GM21360 (cell line): ENCODE measurements at regions not wholly inside any gene's neighbourhood (a gene's known extent, or its start where the extent isn't known, plus 50 kb on each side); places are given as distances from the start of the nearest gene placed in this dataset.
A peak's percentile ranks its signal among the peaks of the same experiment; 100 is the strongest.

Experiments
- ATAC-seq: cut with Tn5 transposase; IDR thresholded peaks from one replicate; pipeline ENCODE4 v1.9.1; 2021; ENCODE audit warnings: mild to moderate bottlenecking, moderate library complexity; ENCODE audit not compliant: unreplicated experiment

DNA sequence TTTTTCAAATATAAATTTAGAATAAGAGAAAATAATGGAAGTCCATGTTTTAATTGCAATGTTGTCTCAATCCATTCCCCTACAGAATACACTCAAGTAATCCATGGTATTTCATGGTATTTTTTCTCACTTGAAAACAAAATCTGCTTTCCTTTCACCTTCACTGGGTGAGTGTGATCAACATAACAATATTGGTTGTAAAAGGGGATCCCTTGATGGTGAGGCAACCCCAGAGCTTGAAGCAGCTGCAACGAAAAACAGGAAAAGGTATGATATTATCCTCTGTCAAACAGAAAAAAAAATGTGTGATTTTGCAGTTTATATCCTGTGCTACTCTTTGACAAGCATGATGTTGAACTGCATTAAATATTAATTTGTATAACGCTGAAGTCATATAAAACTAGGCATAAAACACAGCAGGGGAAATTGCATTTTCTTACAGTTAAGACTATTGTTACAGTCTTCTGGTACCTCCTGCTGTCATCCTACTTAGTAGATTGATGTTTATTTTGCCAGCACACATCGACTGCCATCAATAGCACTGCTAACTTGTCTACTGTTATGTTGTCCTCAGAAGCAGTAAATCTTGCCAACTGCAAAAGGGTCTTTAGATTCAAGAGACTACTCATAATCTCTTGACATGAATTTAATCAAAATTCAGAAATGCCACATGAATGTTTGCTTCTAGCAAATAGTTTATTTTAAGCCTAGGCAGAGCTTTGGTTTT is 373.1 kb upstream of the MIR17HG start:
- ATAC-seq, result no peak

DNA sequence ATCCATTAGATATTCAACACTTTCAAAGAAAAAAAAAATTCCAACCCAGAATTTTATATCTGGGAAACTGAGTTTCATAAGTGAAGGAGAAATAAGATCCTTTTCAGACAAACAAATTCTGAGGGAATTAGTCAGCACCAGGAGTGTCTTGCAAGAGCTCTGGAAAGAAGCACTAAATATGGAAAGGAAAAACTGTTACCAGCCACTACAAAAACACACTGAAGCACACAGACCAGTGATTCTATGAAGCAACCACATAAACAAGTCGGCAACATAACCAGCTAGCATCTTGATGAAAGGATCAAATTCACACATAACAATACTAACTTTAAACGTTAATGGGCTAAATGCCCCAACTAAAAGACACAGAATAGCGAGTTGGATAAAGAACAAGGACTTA is 368.4 kb upstream of the MIR17HG start:
- ATAC-seq, result no peak

DNA sequence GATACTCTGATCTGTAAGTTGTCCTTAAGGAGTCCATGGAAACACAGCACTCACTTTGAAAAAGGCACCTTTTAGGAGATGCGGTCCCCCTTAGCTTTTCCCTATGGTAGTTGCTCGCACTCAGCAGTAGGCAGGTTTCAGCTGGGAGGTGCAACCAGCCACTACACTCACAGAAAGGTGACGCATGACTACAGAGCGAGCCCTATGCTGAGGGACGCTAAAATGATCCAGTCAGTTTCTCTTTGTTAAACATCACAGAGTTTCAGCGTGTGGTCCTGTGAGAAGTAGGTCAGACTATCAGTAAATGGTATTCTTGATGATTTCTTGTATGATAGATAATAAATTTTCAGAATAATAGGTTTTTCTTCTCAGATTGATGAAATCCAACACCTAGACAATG is 362.7 kb upstream of the MIR17HG start:
- ATAC-seq, result no peak

DNA sequence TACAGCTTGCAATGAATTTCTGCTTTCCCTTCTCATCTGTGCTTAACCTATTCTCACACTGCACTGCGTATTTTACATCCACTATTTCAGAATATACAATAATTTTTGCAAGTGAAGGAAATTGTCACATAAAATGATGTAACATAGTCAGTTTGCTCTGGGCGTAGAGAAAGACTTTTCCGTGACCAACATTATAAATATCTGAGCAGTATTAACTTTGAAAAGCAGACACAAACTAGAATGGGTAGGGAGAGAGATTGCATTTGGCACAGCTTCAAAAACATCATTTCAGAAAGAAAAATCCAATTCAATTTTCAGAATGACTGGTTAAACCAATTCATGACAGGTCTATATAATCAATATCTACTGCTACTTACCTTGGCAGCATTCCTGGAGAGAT is 352.5 kb upstream of the MIR17HG start:
- no peak for ATAC-seq

DNA sequence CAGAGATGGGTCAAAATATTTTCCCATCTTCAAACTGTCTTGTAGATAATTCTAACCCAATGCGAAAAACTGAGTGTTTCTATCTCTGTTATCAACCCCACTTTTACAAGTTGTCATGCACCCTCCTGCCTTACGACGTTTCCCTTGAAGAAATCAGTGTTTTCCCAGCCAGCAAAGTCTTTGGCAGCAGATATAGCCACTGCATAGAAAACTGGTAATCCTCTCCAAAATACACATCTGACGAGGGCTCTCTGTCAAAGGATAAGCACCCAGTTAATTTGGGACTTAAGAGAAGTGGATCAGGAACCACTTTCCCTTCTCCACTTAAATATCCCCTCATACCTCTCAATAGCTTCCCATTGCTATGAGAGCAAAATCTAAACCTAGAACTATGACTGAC is 351.9 kb upstream of the MIR17HG start:
- no peak for ATAC-seq

DNA sequence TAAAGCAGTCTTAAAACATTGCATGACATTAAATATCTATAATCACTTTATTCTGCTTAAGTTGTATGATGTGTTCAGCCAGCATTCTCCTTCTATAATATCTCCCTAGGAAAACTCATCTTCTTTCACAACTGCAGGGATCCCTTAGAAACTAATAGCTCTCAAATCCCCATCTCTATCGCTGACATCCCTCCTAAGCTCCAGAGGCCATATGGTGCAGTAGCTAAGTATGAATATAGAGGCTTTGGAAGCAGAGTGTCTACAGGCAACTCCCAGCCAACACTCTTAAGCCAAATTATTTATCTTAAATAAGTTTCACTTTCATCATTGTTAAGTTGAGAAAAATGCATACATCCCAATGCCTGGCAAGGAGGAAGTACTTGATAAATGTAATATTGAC is 349.5 kb upstream of the MIR17HG start:
- ATAC-seq, result no peak

DNA sequence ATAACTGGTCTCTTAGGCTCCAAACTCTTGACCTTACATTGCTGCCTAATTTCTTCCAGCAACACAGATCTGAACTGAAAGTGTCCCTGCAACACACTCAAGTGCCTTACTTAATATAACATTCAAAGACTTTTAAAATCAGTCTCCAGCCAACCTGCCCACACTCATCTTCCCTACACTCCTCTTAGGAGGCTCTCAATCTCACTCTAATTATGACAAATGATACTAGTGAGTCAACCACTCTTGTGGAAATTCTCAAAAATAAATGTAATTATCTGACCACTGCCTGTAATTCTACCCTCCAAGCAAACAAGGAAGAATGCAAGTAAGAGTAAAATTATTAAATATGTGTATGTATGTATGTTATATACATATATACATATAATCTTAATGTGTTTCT is 348.1 kb upstream of the MIR17HG start:
- ATAC-seq, result no peak

DNA sequence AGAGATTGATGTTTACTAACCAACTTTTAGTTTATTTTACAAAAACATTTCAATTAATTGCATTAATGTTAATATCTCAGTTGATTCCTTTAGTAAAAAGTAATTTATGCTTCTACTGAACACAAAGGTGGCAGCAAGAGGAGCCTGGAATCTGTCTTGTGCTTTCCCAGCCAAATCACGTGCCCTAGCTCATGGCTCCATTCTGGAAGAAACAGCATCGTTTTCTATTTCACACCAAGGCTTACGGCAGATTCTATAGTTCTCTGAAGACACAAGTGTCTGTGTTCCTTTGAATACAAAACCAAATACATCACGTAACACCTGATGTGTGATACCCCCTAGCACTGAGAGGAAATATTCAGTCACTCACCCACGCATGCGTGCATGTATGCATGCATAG is 346.1 kb upstream of the MIR17HG start:
- ATAC-seq, result no peak

DNA sequence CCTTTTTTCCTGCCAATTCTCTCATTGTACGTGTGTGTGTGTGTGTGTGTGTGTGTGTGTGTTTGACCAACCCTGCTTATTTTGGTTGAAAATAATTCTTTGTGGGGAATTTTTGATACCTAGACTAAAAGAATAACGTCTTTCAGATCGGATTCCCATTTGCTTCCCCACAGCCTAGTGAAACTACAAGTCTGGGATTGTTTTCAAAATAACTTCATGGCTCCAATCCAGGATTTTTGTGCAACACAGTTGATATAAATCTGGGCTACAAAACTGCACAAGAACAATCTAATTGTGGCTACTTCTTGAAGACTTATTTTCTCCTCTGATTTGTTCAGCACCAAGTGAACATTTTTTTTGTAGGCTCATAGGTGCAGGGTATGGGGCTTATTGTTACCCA is 332.8 kb upstream of the MIR17HG start:
- no peak for ATAC-seq

DNA sequence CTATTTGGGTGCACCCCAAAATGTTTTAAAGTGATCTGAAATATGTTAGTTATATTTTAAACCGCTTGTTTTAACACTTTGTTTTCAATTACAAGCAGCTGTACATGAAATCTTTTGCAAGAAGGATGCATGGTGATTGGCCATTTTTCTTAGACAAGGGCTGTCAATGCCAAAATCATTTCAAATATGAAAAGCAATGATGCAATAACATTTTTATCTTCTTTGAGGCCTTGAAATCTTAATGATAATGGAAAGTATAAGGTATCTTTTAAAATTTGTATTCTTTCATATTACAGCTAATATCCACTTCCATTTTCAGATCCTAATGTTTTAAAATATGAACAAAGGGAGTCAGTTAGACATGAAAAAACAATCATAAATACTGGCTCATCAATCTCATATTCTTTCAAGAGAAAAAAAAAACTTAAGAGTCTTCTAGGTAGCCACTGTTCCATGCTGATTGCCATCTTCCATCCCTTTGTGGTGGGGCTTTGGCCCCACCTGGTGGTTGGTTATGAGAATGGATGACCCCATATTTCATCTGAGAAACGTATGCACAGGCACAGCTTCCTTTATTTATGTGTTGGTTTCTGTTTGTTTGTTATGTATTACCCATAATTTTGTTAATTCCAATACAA is 330.3 kb upstream of the MIR17HG start:
- peak; percentile 99 for ATAC-seq

DNA sequence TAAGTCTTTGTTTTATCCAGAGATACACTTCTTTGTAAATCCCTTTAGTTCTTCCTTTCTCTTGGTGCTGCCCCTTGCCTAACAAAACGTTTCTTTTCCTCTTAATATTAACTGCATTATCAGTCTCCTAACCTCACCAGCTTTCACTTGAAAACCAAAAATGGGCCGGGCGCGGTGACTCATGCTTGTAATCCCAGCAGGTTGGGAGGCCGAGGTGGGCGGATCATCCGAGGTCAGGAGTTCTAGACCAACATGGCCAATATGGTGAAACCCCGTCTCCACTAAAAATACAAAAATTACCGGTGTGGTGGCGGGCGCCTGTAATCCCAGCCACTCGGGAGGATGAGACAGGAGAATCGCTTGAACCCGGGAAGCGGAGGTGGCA is 329.8 kb upstream of the MIR17HG start:
- peak; percentile 32 for ATAC-seq

DNA sequence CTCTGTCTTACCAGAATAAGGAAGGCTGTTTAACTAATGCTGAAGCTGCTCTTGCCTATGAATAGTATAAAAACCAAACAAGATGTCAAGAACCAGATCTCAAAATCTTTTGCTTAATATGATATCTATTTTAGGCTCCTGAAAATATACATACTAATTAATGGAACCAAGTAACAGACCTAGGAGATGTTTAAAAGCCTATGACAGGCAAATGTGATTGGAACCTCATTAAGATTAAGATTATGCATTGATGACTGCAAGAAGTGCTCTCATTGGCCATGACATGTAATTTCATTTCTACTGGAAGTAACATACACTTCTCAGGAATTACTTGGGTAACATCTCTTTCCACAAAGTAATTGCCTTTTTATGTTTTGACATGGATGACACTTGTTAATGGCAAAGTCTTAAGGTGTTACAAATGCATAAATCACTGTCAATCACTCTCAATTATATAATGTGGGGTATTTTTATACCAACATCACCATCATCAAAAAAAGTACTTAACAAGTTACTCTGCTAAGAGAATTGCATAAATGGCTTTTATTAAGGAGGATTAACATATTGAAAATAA is 326.9 kb upstream of the MIR17HG start:
- ATAC-seq, result no peak

DNA sequence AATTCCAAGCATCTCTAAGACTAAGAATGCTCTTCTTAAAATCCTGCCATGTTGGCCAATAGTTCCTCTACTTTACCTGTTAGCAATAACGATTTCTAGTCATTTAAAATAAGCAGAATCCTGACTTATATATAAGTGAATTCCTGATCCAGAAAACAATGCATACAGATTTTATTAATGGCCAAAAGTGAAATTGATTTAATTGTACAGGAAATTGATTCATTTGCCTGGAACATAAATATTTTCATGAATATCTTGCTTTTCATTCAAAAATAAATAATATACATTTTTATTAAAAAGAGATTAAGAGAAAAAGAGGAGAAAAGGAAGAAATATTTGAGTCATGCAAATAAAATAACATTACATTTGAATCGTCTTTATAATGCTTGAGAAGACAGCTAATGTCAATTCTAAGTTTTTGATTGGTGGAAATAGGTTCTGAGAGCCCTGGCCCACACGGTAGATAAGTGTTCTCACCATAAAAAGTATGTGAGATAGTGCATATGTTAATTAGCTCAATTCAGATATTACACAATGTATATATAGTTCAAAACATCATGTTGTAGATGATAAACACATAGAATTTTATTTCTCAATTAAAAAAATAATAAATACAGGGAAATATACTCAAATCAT is 323.2 kb upstream of the MIR17HG start:
- ATAC-seq, result no peak

DNA sequence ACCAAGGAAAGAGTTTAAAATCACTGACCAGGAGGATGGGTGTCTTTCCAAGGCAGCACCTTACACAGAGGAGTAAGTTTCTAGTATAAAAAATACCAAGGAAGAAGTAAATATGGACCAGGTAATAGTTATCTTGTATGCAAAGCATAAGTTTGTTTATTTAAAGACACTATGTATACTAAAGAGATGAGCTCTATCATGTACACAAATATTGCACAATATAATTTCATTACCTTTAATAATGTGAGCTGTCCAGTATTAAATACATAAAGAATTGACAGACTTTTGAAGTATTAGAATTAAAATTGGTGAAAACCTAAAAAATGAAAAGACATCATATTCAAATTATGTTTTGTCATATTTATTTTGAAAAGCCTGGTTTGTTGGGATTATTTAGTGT is 322.0 kb upstream of the MIR17HG start:
- no peak for ATAC-seq

DNA sequence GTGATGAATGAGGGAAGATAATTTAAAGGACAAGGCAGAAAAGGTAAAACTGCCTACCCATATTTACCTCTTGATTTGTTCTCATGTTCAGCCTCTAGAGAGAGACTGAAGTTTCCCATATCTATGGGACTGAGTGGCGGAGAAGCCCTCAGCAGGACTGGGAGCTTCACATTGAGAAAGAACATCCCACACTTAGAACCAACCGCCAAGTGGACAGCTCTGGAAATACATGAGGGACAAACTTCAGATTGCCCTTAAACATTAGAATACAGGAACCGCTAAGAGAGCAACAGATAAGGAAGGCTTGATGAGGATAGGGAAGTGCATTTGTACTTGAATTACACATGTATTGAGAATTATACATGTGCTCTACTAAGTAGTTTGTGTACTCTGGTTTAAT is 316.0 kb upstream of the MIR17HG start:
- no peak for ATAC-seq

DNA sequence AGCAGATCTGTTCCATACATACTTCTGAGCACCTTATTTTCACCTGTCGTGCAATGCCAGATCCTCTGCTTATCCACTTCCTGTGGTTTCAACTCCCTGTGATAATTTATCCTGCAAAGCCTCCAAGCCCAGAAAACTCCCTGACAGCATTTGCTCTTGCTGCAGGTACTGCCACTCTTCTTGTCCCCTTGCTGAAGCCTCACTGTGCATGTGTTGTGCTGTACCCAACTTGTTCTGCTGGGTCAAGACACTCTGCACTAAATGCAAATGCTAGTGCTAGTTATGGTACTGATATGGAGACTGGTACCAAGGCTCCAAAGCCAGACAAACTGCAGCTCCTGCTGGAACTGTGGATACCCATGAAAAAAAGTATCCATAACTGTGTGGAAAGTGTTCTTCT is 315.4 kb upstream of the MIR17HG start:
- ATAC-seq, result no peak

DNA sequence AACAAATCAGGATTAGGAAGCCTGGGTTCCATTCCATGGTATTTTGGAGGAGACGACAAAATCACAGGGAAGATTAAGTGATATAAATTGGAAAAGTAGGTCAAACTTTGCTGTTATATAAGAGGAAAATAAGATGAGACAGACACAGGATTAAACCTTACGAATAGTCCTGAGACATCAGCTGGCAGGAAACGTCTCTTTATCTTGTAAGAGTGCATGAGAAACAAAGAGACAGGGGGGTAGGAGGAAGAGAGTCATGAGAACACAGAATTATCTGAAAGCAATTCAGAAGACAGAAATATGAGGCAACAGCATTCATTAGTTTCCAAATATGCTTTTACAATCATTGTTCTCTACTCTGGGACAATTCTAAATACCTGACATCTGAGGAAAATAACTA is 310.6 kb upstream of the MIR17HG start:
- no peak for ATAC-seq

DNA sequence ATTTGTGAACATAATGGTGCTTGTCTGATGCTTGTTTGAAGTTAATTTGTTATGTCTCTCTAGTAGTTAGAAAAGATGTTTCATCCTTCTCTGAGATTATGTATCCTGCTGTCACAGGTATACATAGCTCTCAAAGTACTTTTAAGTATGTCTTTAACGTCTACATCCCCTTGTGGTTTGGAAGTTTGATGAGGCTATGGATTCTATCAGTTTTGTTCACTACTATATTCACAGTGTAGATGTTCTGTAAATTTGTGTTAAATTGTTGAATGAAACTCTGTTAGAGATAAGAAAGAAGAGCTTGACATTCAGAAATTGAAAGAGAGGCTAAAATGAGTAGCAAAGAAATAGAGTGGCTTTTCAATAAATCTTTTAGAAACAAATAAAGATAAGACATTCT is 304.6 kb upstream of the MIR17HG start:
- ATAC-seq, result no peak

DNA sequence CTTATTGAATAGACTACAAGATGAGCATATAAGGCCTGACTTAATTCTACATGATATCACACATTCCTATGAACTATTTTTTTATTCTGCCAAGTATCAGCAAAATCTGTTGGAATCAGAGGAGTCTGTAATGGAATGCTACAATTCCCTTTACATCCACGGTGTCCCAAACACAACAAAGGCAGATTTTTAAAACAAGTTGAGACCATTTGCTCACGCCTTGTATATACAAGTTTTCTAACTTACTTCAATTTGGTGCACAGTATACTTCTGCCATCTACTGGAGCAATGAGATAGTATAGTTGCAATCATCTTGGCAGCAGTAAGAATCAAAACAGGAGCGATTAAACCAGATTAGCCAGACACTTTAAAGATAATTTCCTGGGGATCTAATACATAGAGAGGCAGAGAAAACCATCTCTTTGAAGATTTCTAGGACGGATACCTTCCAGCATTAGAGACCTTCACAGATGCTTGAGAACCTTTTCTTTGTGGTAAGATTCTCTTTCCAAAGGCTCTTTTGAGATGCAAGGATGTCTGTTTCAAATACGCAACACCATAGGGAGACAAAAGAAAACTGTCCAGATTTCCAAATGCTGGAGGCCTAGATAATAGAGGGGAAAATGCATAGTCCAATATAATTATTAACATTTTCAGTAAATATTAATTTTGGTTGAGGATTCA is 302.0 kb upstream of the MIR17HG start:
- ATAC-seq, result no peak

DNA sequence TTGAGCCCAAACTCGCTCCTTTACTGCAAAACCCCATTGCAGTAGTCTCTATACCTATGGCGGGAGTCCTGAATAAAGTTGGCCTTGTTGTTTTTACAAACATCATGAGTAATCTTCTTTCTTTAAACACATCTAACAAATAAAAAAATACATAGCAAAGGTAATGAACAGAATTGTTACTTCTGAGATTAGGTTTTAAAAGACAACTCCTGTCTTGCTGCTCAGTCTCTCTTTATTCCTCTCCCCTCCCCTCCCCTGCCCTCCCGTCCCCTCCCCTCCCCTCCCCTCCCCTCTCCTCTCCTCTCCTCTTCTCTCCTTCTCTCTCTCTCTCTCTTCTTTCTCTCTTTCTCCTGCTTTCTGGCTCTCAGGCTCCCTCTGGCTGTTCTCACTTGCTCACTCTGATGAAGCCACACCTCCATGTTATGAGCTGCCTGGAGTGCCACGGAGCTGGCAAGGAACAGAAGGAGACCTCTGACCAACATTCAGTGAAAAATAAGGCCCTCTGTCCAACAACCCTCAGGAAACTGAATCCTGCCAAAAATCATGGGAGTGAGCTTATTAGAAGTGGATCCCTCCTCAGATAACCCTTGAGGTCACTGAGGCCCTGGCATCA is 300.7 kb upstream of the MIR17HG start:
- ATAC-seq, result no peak

DNA sequence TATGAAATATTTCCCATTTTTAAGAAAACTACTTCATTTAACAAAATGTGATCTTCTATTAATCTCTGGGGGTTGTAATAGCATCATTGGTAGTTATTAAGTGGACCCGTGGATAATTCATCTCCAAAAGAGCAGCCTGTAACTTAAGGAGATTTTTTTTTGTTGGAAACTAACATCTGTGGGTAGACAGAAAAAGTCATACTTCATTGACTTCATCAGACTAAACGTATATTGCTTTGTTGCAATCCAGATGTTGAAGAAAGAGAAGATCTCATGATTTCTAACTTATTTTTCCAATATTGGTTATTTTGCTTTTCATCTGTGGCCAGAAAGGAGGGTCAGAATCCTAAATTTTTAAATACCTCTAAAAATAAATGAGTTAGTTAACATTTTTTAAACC is 296.5 kb upstream of the MIR17HG start:
- no peak for ATAC-seq
